ENCODE measurements at regions not wholly inside any gene's neighbourhood (a gene's known extent, or its start where the extent isn't known, plus 50 kb on each side); places are given as distances from the start of the nearest gene placed in this dataset.

DNA sequence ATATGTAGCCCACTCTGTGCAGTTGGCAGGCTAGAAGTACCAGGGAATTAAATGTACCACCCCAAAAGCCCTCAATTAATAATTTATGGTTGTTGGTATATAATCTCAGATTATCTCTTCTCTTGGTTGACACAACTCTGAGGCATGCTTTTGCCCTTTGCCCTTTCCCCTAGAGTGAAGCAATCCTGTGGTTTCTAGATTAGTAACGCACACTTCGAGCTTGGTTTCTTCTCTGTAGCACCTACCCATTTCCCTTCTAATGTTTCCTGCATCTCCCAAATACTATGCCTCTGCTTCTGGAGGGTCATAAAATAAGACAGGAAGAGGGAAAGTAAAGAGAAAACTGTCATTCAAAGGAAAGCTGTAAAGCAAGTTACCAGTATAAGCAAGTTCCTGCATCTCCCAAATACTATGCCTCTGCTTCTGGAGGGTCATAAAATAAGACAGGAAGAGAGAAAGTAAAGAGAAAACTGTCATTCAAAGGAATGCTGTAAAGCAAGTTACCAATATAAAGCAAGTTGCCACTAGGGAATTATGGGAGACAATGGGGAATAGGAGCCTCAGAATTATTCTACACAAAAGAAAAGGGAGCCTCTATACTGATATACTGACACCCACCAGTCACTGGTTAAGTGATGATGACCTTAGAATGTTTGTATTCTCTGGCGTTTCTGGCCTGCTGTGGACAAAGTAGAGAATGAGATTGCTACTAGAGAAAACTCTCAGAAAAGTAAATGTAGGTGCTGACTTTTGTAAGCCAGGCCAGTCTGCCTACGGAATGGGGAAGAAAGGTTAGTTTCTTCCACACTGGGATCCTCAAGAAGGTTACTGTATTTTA is 862.6 kb upstream of the MAN1A1 start:
- no peak for FAIRE-seq

GRCh38 chr6:120202878-120203277 is 853.3 kb upstream of the MAN1A1 start:
- no peak for FAIRE-seq

- no peak for FAIRE-seq
Measured at GRCh38 chr6:120200853-120201252, 851.3 kb upstream of the MAN1A1 start.

DNA sequence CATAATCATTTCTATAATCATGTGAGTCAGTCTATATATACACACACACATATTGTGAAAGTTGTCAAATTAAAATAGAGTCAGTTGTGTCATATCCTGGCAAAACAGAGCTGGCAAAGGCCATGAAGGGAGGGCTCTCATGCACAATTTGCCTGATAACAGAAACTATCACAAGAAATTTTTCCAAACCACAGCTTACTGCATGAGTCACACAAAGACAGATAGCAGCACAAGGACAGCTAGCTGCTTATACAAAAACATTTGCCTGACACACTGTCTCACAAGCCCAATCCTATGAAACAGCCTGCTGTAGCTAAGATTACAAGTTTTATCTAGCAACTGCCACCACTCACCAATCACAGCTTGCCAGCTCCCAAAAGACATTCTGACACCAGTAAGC is 848.5 kb upstream of the MAN1A1 start:
- no peak for FAIRE-seq

DNA sequence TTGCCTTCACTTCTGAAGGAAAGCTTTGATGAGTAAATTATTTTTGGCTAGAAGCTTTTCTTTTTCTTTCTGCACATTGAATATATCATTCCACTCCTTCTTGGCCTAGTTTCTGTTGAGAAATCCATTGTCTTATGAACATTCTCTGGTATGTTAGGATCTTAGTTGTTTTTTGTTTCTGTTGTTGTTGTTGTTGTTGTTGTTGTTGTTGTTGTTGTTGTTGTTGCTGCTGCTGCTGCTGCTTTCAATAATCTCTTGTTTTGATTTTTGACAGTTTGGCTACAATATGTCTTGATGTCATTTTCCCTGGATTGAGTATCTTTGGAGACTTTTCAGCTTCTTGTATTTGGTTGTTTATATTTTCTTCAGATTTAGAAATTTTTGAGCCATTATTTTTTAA is 836.5 kb upstream of the MAN1A1 start:
- no peak for FAIRE-seq

- no peak for FAIRE-seq
Measured at GRCh38 chr6:120173250-120173649, 823.7 kb upstream of the MAN1A1 start.

- no peak for FAIRE-seq
Measured at GRCh38 chr6:120164531-120164930, 815.0 kb upstream of the MAN1A1 start.

GRCh38 chr6:120157873-120158272 is 808.3 kb upstream of the MAN1A1 start:
- FAIRE-seq, result no peak

- no peak for FAIRE-seq
Measured at GRCh38 chr6:120147071-120147871, 797.7 kb upstream of the MAN1A1 start.

DNA sequence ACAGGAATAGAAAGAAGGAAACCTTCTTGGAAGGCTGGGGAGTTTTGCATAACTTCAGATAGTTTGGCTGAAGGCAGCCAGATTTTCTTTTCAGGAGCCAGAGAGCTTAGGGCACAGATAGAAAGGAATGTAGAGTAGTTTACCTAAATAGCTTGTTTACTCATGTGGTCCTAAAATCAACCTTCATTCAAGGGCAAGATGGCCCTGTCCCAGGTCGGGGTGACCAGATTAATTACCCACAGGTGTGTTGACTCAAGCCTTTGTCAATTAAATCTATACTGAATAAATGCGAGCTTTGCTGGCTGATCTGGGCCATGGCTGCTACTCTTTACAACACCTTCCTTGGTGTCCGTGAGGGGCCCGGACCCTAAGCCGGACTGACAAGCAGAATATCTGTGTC is 792.0 kb upstream of the MAN1A1 start:
- FAIRE-seq, result no peak

GRCh38 chr6:120137492-120137891 is 787.9 kb upstream of the MAN1A1 start:
- FAIRE-seq, result no peak

GRCh38 chr6:120129228-120129627 is 779.7 kb upstream of the MAN1A1 start:
- FAIRE-seq, result no peak

DNA sequence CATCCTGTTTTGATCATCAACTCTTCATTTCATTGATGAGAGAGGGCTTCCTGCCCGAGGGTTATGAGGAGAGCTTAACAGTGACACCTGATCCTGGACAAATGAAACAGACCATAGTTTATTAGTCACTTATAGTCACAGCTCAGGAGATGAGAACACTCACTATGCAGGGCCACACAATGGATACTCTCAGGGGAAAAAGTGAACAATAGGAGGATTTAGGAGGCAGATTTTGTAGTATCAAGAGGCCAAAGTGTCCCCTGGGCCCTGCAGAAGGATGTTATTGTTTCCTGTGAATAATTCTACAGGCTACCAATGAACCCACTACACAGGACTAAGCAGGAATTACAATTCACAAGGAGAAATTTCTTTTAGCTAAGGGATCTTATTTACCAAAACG is 772.8 kb upstream of the MAN1A1 start:
- no peak for FAIRE-seq

GRCh38 chr6:120116343-120116742 is 766.8 kb upstream of the MAN1A1 start:
- FAIRE-seq, result no peak

- FAIRE-seq, result no peak
Measured at GRCh38 chr6:120112980-120113379, 763.4 kb upstream of the MAN1A1 start.

- no peak for FAIRE-seq
Measured at GRCh38 chr6:120111001-120111400, 761.4 kb upstream of the MAN1A1 start.

DNA sequence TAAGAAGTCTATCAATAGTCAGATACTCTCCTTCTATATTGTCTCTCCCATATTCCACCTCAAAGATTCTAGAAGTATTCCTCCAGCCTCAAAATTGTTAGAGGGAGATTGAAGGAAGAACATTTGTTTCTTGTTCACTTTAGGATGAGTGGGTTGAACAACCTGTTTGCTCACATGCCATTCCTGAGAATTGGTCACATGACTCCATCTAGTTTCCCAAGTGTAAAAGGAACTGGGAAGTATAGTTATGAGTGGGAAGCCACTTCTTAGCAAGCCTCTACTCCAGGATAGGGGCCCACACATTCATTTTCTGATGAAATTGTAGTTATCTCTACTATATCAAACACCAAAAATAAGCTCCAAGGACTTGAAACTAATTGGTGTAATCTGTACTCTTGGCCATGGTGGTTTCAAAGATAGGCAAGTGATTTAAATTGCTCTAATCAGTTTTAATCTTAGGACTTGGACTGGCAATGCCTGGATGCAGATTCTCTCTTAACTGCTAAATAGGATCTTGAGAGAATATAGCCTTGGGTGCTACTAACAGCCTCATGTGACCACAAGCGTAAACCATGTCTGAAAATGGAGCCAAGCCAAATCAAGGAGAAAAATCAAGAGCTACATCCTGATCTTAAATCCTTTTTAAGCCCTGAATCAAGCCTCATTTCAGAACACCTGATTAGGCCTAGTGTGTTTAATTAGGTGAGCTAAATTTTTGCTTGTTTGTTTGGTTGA is 758.7 kb upstream of the MAN1A1 start:
- FAIRE-seq, result no peak

- FAIRE-seq, result no peak
Measured at GRCh38 chr6:120103618-120104017, 754.1 kb upstream of the MAN1A1 start.

DNA sequence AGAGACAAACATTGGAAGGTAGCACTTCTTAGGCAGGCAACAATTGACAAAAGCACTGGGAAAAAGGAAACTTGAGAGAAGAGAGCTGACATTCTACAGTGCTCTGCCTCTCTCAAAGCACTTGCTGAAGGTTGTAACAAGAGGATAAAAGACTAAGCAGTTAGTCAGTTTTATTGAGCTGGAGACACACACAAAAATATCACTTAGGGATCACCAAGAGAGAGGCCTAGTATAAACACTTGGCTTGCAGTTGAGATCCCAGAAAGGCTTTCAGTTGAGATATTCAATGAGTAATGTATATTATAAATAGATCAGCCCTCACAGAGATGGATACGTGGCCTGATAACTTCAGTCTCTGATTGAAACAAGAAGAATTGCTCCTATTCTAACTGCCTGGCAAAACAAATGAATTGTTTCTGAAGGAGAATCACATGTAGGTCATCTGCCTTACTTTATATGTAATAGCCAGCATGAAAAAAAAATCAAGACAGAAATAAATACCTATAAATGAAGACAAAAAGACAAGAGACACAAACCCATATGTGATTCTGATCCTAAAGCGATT is 747.2 kb upstream of the MAN1A1 start:
- no peak for FAIRE-seq

GRCh38 chr6:120083186-120083585 is 733.6 kb upstream of the MAN1A1 start:
- FAIRE-seq, result no peak

GRCh38 chr6:120077489-120077888 is 727.9 kb upstream of the MAN1A1 start:
- no peak for FAIRE-seq

DNA sequence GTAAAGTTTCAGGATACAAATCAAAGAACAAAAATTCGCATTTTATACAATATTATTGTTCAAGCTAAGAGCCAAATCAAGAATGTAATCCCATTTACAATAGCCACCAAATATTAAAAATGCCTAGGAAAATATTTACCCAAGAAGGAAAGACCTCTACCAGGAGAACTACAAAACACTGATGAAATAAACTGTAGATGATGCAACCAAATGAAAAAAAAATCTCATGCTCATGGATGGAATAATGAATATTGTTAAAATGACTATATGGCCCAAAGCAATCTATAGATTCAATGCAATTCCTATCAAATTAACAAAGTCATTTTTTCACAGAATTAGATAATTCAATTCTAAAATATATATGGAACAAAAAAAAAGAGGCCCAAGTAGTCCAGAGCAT is 708.8 kb upstream of the MAN1A1 start:
- no peak for FAIRE-seq

DNA sequence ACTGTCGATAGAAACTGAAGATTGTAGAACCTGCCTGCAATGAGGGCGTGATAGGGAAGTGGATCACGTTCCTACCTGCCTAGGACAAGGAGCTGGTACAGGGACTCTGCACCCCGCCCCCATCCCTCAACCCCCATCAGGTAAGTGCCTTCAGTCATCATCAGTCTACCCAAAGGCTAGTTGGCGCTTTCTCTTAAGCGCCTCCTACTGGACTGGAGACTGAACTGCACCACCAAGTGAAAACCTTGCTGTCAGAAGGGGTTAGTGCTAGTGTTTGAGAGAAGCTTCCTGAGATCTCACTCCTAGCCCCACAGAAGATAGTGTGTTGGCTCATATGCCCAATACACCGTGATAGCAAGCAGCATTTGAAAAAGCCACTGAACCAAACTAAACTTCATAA is 706.5 kb upstream of the MAN1A1 start:
- FAIRE-seq, result no peak

Data from endometrium (tissue), 2 donors.